AG10803 (cell line): ENCODE measurements at regions not wholly inside any gene's neighbourhood (a gene's known extent, or its start where the extent isn't known, plus 50 kb on each side); places are given as distances from the start of the nearest gene placed in this dataset.

Source experiments
- DNase-seq: peaks from one replicate; pipeline ENCODE4 v3.0.0; 2010; ENCODE audit warnings: low read depth
- H3K4me3 ChIP-seq: 2 replicates; pipeline ENCODE4 v1.5.1; 2011; ENCODE audit warnings: mild to moderate bottlenecking, low read length, control low read depth
- TF ChIP-seq, protein P1 (sequence below): conservative IDR thresholded peaks from 2 replicates; pipeline ENCODE4 v1.5.1; 2011; ENCODE audit warnings: mild to moderate bottlenecking, low read length, control low read depth, inconsistent platforms

DNA sequence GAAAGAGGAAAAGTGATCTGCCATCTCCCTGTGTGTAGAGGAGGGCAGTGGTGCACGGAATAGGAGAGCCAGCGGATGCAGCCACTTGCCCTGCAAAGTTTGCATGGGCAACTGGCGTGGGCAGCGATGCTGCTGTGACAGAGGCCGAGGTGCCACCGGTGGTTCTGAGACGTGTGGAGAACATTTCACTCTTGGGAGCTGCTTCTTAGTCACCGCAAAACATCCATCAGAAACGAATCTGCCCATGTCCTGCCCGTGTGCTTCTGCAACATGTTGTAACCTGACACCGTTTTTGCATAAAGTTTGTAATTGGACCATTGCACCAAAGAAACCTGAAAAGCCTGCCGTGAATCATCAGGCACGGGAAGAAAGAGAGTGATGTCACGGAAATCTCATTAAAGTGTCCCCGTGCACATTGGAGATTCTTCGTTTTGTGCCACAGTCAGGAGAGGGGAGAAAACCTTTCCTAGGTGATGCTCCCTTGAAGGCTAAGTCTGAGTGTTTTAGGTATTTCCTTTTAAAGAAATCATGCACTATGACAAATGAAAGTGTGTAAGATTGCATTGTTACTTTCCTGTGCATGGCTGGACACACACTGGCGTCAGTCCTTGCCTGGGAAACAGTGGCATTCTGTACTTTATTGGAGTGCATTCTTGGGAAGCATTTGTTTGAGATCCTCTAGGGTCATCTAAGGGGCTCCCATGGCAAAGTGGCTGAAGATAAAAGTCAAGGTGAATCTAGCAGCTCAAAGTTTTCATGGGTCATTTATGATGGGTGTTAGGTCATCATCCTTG is 302.6 kb downstream of the KLF6 start:
- peak; percentile 86 for DNase-seq
- TF ChIP-seq, protein P1, sequence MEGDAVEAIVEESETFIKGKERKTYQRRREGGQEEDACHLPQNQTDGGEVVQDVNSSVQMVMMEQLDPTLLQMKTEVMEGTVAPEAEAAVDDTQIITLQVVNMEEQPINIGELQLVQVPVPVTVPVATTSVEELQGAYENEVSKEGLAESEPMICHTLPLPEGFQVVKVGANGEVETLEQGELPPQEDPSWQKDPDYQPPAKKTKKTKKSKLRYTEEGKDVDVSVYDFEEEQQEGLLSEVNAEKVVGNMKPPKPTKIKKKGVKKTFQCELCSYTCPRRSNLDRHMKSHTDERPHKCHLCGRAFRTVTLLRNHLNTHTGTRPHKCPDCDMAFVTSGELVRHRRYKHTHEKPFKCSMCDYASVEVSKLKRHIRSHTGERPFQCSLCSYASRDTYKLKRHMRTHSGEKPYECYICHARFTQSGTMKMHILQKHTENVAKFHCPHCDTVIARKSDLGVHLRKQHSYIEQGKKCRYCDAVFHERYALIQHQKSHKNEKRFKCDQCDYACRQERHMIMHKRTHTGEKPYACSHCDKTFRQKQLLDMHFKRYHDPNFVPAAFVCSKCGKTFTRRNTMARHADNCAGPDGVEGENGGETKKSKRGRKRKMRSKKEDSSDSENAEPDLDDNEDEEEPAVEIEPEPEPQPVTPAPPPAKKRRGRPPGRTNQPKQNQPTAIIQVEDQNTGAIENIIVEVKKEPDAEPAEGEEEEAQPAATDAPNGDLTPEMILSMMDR = no peak
- H3K4me3 ChIP-seq = peak overlapping the region; percentile 31

DNA sequence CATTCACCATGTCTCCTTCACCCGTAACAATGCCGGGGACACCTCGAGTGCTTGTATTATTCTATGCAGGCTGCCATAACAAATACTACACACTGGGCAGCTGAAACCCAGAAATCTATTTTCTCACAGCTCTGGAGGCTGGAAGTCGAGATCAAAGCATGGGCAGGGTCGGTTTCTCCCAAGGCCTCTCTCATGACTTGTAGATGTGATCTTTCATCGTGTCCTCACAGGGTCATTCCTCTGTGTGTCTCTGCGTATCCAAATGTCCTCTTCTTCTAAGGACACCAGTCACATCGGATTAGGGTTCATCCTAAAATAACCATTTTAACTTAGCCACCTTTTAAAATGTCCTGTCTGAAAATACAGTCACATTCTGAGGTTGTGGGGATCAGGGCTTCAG is 303.5 kb downstream of the KLF6 start:
- DNase-seq = no peak
- TF ChIP-seq, protein P1 = no peak
- H3K4me3 ChIP-seq = no peak overlapping the region

DNA sequence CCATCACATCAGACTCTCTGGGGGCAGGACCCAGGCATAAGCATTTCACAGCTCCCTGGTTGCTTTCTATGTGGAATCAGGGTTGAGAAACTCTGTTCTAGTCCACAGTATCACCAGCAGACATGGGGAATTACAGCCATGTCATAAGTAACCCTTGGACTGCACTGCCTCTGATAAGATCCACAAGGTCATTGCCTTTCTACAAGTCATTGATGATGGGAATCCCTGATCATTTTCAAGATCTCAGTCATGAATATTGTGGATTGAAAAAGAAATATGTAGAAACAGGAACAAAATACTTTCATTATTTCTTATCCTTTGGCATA is 304.1 kb downstream of the KLF6 start:
- TF ChIP-seq, protein P1 = no peak
- no peak for DNase-seq
- H3K4me3 ChIP-seq = no peak overlapping the region

DNA sequence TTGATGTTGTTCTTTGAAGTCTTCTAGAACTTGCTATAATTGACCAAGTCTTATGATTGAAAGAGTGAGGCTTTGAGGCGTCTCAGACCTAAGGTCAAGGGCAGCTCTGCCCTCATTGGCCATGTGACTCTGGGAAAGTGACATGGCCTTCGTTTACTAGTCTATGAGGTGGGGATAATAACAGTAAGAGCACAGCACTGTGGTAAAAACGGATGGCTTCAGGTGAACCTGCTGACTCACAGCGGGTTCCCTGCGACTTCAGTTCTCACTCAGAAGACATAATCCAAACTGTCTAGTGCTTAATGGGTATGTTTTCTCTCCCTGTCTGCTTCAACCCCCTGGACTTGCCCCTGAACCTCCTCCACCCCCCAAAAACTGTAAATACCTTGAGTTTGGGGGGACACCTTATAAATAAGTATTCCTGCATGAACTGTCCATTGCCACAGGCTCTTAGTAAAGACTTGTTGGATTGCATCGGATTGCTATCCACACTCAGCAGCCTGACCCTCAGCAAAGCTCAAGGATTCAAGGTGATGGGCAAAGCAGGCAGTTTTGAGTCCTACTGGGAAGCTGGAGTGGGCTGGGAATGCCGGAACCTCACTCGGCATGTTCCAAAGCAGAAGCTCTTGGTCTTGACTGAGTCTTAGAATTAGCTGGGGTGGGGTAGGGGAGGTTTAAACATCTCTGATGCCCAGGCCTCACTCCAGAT is 304.6 kb downstream of the KLF6 start:
- TF ChIP-seq, protein P1 = no peak
- no peak overlapping the region for H3K4me3 ChIP-seq
- DNase-seq = no peak

DNA sequence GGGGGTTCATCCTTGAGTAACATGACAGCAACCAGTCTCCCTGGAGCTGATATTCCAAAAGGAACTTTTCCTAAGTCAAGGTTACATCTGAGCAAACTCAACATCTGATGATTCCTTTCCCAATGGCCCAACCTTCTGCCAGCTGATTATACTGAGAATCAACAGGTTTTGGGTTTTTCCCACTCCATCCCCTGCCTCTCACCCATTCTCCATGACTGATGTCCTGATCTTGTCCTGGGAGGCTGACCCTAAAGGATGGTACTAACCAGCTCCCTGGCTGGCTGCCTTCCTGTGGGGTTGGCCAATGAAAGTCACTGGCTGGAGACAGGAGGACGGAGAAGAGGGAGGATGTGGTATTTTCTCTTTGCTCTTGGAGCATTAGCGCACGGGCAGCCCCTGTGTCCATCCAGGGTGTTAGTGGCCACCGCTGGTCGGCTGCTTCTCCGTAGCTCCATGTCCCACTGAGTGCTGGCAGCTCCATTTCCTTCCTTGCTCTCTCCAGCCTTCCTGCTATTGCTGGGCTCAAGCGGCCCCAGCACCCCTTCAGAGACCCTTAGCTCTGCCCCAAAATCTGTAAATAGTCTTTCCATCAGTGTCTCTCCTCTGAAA is 306.2 kb upstream of the PITRM1 start:
- no peak overlapping the region for H3K4me3 ChIP-seq
- DNase-seq = no peak
- TF ChIP-seq, protein P1 = no peak

DNA sequence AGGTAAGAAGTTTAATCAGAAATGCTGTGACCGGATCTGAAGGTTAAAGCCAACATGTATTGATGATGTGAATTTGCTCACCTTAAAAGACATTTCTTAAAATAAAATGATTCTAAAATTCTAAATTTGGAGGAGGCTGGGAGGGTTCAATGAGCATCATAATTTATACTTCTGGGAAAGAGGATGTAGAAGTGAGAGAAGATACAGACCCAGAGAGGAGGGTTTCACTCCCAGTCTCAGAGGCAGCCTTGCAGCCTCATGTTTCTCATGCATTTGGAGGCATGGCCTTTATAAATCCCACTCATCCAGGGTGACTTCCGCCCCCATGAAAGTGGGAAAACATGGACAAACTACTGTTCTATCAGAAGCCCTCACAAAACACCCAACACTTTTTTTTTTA is 305.6 kb upstream of the PITRM1 start:
- no peak overlapping the region for H3K4me3 ChIP-seq
- DNase-seq = no peak
- TF ChIP-seq, protein P1 = no peak
